HAP-1 (cell line): ENCODE measurements at regions not wholly inside any gene's neighbourhood (a gene's known extent, or its start where the extent isn't known, plus 50 kb on each side); places are given as distances from the start of the nearest gene placed in this dataset.

Experiments used
- DNase-seq, 2 experiments: peaks; one replicate each; pipeline ENCODE4 v3.0.0-alpha.2; 2016 to 2020; ENCODE audit warnings: low spot score in 2 of 2
- H3K27me3 ChIP-seq: fragments of 250-450 bp; sonication (Bioruptor Pico); 2 replicates; pipeline ENCODE4 v1.5.1; 2020; ENCODE audit warnings: low read depth, mild to moderate bottlenecking, moderate library complexity
- H3K36me3 ChIP-seq: fragments of 250-450 bp; sonication (Bioruptor Pico); replicated peaks from 2 replicates; pipeline ENCODE4 v1.5.1; 2020; ENCODE audit warnings: mild to moderate bottlenecking
- H3K4me1 ChIP-seq: fragments of 250-450 bp; sonication (Bioruptor Pico); 2 replicates; pipeline ENCODE4 v1.5.1; 2020; ENCODE audit warnings: mild to moderate bottlenecking
- H3K4me3 ChIP-seq: fragments of 250-450 bp; sonication (Bioruptor Pico); 2 replicates; pipeline ENCODE4 v1.5.1; 2020; ENCODE audit warnings: mild to moderate bottlenecking, moderate library complexity
- H3K9me3 ChIP-seq: fragments of 250-450 bp; sonication (Bioruptor Pico); 2 replicates; pipeline ENCODE4 v1.5.1; 2020; ENCODE audit warnings: mild to moderate bottlenecking, moderate library complexity
- in situ Hi-C: fragments of 300-500 bp; cut with MboI; formaldehyde crosslinking; loops from 3 replicates; pipeline ENCODE4 v1.14.3; 2020; ENCODE audit warnings: low sequenced_read_pairs, inconsistent platforms, mixed read lengths

- H3K36me3 ChIP-seq = no peaks in the 10 kb centered on the region
- no peak overlapping the region for H3K4me3 ChIP-seq
- DNase-seq = no peak
- no peaks in the 10 kb centered on the region for H3K27me3 ChIP-seq
- H3K9me3 ChIP-seq = no peaks in the 10 kb centered on the region
- in situ Hi-C loops = no loop called here
- peaks cover 31% of the 10 kb centered on the region for H3K4me1 ChIP-seq
Measured at GRCh38 chr3:109921509-109921908, 584.2 kb upstream of the DPPA4 start.

- Histone ChIP-seq H3K4me3 (no peak overlapping the region), H3K4me1 (peaks cover 31% of the 10 kb centered on the region), H3K27me3 (no peaks in the 10 kb centered on the region), H3K36me3 (no peaks in the 10 kb centered on the region), H3K9me3 (no peaks in the 10 kb centered on the region)
- in situ Hi-C loops = no loop called here
- DNase-seq = peak in 1 of 2 experiments; percentile 30
Measured at GRCh38 chr3:109922856-109923255, 585.5 kb upstream of the DPPA4 start.

GRCh38 chr3:109923431-109923830 is 586.1 kb upstream of the DPPA4 start:
- Histone ChIP-seq H3K36me3 (no peaks in the 10 kb centered on the region), H3K9me3 (no peaks in the 10 kb centered on the region), H3K4me3 (no peak overlapping the region), H3K4me1 (peaks cover 31% of the 10 kb centered on the region), H3K27me3 (no peaks in the 10 kb centered on the region)
- DNase-seq = no peak
- in situ Hi-C loops = no loop called here

GRCh38 chr3:109924196-109924595 is 586.9 kb upstream of the DPPA4 start:
- Histone ChIP-seq H3K27me3 (no peaks in the 10 kb centered on the region), H3K4me3 (no peak overlapping the region), H3K9me3 (no peaks in the 10 kb centered on the region), H3K4me1 (peaks cover 31% of the 10 kb centered on the region), H3K36me3 (no peaks in the 10 kb centered on the region)
- no peak for DNase-seq
- in situ Hi-C loops = no loop called here

- Histone ChIP-seq H3K4me1 (peaks cover 19% of the 10 kb centered on the region), H3K4me3 (no peak overlapping the region), H3K9me3 (no peaks in the 10 kb centered on the region), H3K36me3 (no peaks in the 10 kb centered on the region), H3K27me3 (no peaks in the 10 kb centered on the region)
- DNase-seq = no peak
- in situ Hi-C loops = no loop called here
Measured at GRCh38 chr3:109926376-109926775, 589.0 kb upstream of the DPPA4 start.

GRCh38 chr3:109927161-109927560 is 589.8 kb upstream of the DPPA4 start:
- H3K27me3 ChIP-seq = no peaks in the 10 kb centered on the region
- no peak for DNase-seq
- no peaks in the 10 kb centered on the region for H3K9me3 ChIP-seq
- in situ Hi-C loops = no loop called here
- no peaks in the 10 kb centered on the region for H3K36me3 ChIP-seq
- H3K4me3 ChIP-seq = no peak overlapping the region
- H3K4me1 ChIP-seq = peaks cover 11% of the 10 kb centered on the region

GRCh38 chr3:109927726-109928125 is 590.4 kb upstream of the DPPA4 start:
- no peaks in the 10 kb centered on the region for H3K9me3 ChIP-seq
- no peak overlapping the region for H3K4me3 ChIP-seq
- no peak for DNase-seq
- in situ Hi-C loops = no loop called here
- H3K4me1 ChIP-seq = peaks cover 7% of the 10 kb centered on the region
- no peaks in the 10 kb centered on the region for H3K27me3 ChIP-seq
- H3K36me3 ChIP-seq = no peaks in the 10 kb centered on the region

GRCh38 chr3:109930582-109930981 is 593.2 kb upstream of the DPPA4 start:
- DNase-seq = no peak
- in situ Hi-C loops = no loop called here

GRCh38 chr3:109933576-109933975 is 596.2 kb upstream of the DPPA4 start:
- in situ Hi-C loops = no loop called here
- DNase-seq = no peak
- no peaks in the 10 kb centered on the region for H3K27me3 ChIP-seq
- no peak overlapping the region for H3K4me3 ChIP-seq
- H3K36me3 ChIP-seq = no peaks in the 10 kb centered on the region
- H3K9me3 ChIP-seq = no peaks in the 10 kb centered on the region
- no peaks in the 10 kb centered on the region for H3K4me1 ChIP-seq

More at GRCh38 chr3:109930582-109930981, 593.2 kb upstream of the DPPA4 start:
- no peaks in the 10 kb centered on the region for H3K27me3 ChIP-seq
- H3K4me1 ChIP-seq = no peaks in the 10 kb centered on the region
- no peak overlapping the region for H3K4me3 ChIP-seq
- H3K36me3 ChIP-seq = no peaks in the 10 kb centered on the region
- no peaks in the 10 kb centered on the region for H3K9me3 ChIP-seq

- no peaks in the 10 kb centered on the region for H3K4me1 ChIP-seq
- in situ Hi-C loops = no loop called here
- DNase-seq = no peak
- no peaks in the 10 kb centered on the region for H3K27me3 ChIP-seq
- no peak overlapping the region for H3K4me3 ChIP-seq
- H3K36me3 ChIP-seq = no peaks in the 10 kb centered on the region
- H3K9me3 ChIP-seq = no peaks in the 10 kb centered on the region
Measured at GRCh38 chr3:109939817-109940216, 602.5 kb upstream of the DPPA4 start.

GRCh38 chr3:109943181-109943580 is 605.8 kb upstream of the DPPA4 start:
- Histone ChIP-seq H3K9me3 (no peaks in the 10 kb centered on the region), H3K4me3 (no peak overlapping the region), H3K27me3 (no peaks in the 10 kb centered on the region), H3K36me3 (no peaks in the 10 kb centered on the region), H3K4me1 (no peaks in the 10 kb centered on the region)
- in situ Hi-C loops = no loop called here
- DNase-seq = no peak

GRCh38 chr3:109944836-109945235 is 607.5 kb upstream of the DPPA4 start:
- no peaks in the 10 kb centered on the region for H3K4me1 ChIP-seq
- DNase-seq = no peak
- in situ Hi-C loops = no loop called here
- no peaks in the 10 kb centered on the region for H3K9me3 ChIP-seq
- no peak overlapping the region for H3K4me3 ChIP-seq
- no peaks in the 10 kb centered on the region for H3K36me3 ChIP-seq
- H3K27me3 ChIP-seq = no peaks in the 10 kb centered on the region

- no peaks in the 10 kb centered on the region for H3K9me3 ChIP-seq
- H3K4me1 ChIP-seq = no peaks in the 10 kb centered on the region
- DNase-seq = no peak
- no peaks in the 10 kb centered on the region for H3K36me3 ChIP-seq
- H3K27me3 ChIP-seq = no peaks in the 10 kb centered on the region
- H3K4me3 ChIP-seq = no peak overlapping the region
- in situ Hi-C loops = no loop called here
Measured at GRCh38 chr3:109952924-109953323, 615.6 kb upstream of the DPPA4 start.

GRCh38 chr3:109963831-109964230 is 626.5 kb upstream of the DPPA4 start:
- H3K27me3 ChIP-seq = no peaks in the 10 kb centered on the region
- peaks cover 11% of the 10 kb centered on the region for H3K4me1 ChIP-seq
- no peaks in the 10 kb centered on the region for H3K9me3 ChIP-seq
- in situ Hi-C loops = no loop called here
- no peak overlapping the region for H3K4me3 ChIP-seq
- DNase-seq = no peak
- no peaks in the 10 kb centered on the region for H3K36me3 ChIP-seq

- DNase-seq = no peak
Measured at GRCh38 chr3:109973733-109974132, 636.4 kb upstream of the DPPA4 start.

More at GRCh38 chr3:109973733-109974132, 636.4 kb upstream of the DPPA4 start:
- no peaks in the 10 kb centered on the region for H3K36me3 ChIP-seq
- no peaks in the 10 kb centered on the region; the same call in 1 of the 2 replicates for H3K4me1 ChIP-seq
- H3K9me3 ChIP-seq = no peaks in the 10 kb centered on the region; the same call in 1 of the 2 replicates
- no peaks in the 10 kb centered on the region for H3K27me3 ChIP-seq
- in situ Hi-C loops = no loop called here
- no peak overlapping the region for H3K4me3 ChIP-seq
